ENCODE measurements at regions not wholly inside any gene's neighbourhood (a gene's known extent, or its start where the extent isn't known, plus 50 kb on each side); places are given as distances from the start of the nearest gene placed in this dataset.
"Not testable (repeated sequence)": the region's sequence is repeated elsewhere in the genome, so short reads cannot be mapped to it uniquely, and the experiment has no call there.

DNA sequence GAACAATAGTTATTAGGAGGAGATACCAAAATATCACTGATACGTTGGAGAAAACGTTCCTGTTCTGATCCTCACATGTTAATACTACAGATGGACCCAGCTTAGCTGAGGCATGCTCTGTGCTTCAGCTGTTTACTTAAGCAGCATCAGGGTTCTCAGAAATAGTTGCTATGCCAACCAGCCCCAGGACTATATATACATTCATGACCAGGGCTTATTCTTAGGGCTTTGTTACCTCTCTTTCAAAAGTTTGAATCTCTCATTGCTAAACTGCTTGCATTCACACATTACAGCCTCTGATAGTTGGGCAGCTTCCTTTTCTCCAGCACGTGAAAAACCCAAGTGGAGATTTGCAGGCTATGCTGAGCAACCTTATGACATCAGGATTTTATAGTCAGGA, 800.4 kb downstream of the DIAPH3 start:
- DNase-seq (ENCODE audit: low read depth): no peak

DNA sequence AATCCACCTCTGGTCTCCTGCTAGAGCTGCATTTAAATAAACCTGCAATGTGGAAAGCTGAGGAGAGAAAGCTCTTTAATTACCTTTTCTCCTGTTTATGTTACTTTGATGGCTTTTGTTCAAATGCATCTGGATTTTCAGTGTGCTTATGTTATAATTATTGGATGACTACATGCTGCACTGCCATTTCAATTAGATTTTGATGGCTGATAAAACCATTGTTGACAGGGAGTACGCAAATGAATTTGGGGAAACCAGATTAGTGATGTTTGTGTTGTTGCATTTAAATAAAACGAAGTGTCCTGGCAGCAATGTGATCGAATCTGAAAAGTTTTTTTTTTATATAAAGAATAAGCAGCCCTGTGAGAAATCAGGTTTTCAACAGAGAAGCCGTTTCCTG, 799.8 kb downstream of the DIAPH3 start:
- no peak for DNase-seq (ENCODE audit: low read depth)

DNA sequence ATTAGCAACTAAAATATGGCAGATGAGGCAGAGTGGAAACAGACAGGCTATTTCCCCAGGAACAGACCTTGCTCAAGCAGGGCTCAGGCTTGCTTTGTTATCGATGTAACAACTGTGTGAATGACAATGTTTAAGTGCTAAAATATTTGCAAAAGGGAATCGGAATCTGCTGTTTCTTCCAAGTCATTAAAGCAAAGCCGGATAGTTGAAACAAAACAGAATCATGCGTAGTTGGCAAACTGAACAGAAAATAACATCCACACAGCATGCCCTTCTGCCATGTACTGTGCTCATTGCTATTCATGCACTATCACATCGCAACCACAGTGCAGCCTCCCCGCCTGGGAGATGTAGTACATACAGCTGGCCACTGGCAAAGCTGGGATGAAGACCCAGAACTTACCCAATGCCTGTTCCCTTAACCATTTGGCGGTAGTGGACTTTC, 799.1 kb downstream of the DIAPH3 start:
- no peak for DNase-seq (ENCODE audit: low read depth)

DNA sequence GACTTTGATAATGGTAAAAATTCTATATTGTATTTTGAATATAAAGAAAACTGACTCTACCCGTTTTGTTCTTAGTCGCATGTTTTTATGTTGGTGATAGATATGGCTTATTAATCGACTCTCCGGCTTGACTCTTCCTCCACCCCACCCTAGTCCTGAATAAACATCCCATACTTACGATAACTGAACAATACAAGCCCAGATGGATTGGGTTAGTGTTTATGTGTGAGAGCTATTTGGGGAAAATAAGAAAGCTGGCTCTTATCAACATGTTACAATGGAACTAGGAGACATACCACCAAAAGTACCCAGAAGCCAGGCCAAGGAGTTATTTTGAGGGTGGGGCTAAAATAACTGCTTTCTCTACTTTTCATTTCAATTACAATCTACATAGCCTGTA, 796.3 kb downstream of the DIAPH3 start:
- DNase-seq (ENCODE audit: low read depth): no peak

- DNase-seq (ENCODE audit: low read depth): no peak
Observed at GRCh38 chr13:59367904-59368303, 795.8 kb downstream of the DIAPH3 start.

- DNase-seq (ENCODE audit: low read depth): no peak
Observed at GRCh38 chr13:59368693-59369092, 795.0 kb downstream of the DIAPH3 start.

DNA sequence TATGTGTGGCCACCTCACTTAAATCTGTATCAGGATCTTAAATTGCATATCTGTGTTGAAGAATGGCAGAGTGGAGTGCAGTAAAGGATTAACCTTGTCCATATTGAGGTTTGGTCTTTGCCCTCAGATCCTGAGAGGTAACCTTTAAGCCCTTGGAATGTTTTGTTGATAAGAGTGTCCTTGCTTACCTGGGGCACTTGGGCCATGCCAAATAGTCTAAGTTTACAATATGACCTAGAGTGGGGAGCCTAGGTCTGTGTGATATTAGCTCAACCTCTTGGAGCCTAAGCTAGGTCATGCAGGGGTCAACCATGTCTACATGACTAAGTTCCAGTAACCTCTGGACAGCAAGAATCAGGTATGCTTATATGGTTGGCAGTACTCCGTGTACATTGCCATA, 792.5 kb downstream of the DIAPH3 start:
- DNase-seq (ENCODE audit: low read depth): no peak

DNA sequence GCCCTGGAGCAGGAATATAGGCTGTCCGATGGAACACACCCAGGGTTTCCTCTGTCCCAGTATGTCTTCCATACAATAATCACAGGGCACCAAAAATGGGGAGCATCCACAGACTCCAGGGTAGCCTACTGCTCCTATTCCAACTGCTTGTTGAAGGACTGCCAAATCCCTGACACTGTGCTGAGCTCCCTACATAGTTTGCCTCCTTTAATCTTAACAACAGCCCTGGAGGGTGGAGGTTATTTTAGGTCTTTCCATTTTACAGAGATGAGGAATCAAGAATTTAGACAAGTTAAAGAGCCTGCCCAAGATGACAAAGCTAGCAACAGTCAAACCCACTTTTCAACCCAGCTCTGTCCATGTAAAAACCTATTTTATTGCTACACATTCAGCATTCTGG, 790.4 kb downstream of the DIAPH3 start:
- DNase-seq (ENCODE audit: low read depth): no peak

DNA sequence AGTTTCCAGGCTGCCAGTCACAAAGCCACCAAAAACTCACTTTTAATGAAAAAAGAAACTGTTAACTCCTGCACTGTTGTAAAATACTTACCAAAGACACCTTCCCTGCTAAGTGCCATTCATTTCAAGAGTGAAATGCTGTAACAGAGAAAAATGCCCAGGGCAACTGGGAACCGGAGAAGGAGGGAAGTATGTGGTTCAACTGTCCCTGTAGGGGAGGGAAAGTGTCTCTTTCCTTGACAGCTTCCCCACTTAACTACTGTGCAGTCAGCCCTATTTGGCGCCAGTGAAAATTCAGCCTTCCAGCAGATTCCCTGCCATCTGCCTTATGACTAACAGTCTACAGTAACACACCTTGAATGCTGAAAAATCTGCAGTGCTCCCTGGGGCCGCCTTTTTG, 789.0 kb downstream of the DIAPH3 start:
- no peak for DNase-seq (ENCODE audit: low read depth)

GRCh38 chr13:59384154-59384553, 779.6 kb downstream of the DIAPH3 start:
- DNase-seq (ENCODE audit: low read depth): peak; percentile 64

GRCh38 chr13:59391696-59392095, 772.0 kb downstream of the DIAPH3 start:
- peak; percentile 76 for DNase-seq (ENCODE audit: low read depth)

- DNase-seq (ENCODE audit: low read depth): no peak
Observed at GRCh38 chr13:59392328-59392727, 771.4 kb downstream of the DIAPH3 start.

GRCh38 chr13:59394496-59394895, 769.2 kb downstream of the DIAPH3 start:
- no peak for DNase-seq (ENCODE audit: low read depth)

- no peak for DNase-seq (ENCODE audit: low read depth)
Observed at GRCh38 chr13:59398127-59398526, 765.6 kb downstream of the DIAPH3 start.

DNA sequence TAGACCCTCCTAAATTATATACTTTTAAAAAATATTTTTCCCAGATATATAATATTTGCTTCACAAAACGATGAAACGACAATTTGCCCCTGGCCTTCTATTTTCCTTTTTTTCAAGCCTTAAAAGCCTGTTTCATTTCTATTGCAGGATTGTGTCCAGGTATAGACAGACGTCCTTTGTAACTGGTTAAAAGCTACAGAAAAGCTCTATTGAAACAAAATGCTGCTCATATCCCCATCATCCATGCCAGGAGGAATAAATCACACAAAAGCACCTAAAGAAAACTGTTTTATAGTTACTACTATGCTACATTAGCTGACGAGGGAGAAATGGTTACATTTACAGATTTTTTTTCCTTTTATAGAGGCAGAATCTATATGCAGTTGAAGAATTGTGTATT, 765.1 kb downstream of the DIAPH3 start:
- DNase-seq (ENCODE audit: low read depth): no peak

- no peak for DNase-seq (ENCODE audit: low read depth)
Observed at GRCh38 chr13:59399513-59399912, 764.2 kb downstream of the DIAPH3 start.

DNA sequence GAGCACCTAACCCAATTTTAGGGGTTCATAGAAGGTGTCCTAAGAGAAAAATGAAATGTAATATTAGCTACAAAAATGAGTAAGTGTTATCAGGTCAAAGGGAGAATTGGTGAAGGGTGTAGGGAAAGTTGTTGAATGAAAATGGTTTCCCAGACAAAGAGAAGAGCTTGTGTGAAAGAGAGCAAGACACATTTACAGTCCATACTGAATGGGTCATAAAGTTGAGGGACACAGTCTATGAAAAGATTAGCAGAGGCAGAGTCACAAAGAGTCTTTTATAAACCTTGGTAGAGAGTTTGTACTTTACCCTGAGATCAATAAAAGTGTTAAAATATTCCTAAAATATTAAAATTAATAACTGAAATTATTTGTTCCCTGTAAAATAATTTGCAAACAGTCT, 759.4 kb downstream of the DIAPH3 start:
- no peak for DNase-seq (ENCODE audit: low read depth)

GRCh38 chr13:59407251-59407650, 756.5 kb downstream of the DIAPH3 start:
- DNase-seq (ENCODE audit: low read depth): not testable (repeated sequence)

GRCh38 chr13:59408738-59409137, 755.0 kb downstream of the DIAPH3 start:
- DNase-seq (ENCODE audit: low read depth): no peak

GRCh38 chr13:59409211-59409610, 754.5 kb downstream of the DIAPH3 start:
- DNase-seq (ENCODE audit: low read depth): no peak

DNA sequence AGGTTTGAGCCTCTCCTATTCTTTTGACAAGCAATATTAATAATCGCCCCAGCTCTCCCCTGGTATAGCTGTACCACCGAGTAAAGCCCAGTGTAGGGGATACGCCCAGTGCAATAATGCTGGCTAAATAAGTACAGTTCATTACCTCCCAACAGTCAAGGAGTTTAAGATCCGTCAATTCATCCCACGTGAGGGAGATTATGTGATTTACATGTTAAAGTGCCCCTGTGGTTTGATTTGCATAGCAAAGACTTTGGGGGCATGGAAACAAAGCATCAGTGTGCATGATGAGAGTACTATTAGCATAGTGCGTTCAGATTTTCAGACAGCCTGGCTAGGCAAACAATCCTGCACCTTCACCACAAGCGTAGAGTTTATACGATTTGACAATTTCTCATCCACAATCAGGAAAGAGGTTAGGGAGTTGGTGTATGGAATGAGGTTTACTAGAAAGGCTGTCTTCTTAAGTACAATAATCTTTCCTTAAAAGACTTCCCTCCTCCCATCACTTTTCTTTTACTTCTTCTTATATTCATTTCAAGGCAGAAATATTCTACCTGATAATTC, 754.0 kb downstream of the DIAPH3 start:
- no peak for DNase-seq (ENCODE audit: low read depth)

DNA sequence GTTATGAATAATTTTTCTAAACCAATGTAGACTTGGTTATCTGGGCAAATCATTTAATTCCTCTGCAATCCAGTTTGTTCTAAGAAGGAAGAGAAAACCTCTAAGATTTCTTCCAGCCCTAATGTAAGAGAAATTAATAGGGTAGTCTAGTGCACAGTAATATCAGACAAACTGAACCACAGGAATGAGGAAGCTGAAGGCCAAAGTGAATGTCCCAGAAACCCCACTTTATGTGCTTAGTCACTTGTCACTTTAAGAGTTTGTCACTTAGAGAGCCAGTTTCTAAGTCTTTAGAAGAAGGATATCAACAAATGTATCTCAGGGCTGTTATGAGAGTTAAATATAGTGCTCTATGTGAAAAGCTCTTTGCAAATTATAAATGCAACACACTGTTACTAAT, 750.6 kb downstream of the DIAPH3 start:
- DNase-seq (ENCODE audit: low read depth): peak; percentile 24

- DNase-seq (ENCODE audit: low read depth): no peak
Observed at GRCh38 chr13:59414006-59414405, 749.7 kb downstream of the DIAPH3 start.

- no peak for DNase-seq (ENCODE audit: low read depth)
Observed at GRCh38 chr13:59415498-59415897, 748.2 kb downstream of the DIAPH3 start.

DNA sequence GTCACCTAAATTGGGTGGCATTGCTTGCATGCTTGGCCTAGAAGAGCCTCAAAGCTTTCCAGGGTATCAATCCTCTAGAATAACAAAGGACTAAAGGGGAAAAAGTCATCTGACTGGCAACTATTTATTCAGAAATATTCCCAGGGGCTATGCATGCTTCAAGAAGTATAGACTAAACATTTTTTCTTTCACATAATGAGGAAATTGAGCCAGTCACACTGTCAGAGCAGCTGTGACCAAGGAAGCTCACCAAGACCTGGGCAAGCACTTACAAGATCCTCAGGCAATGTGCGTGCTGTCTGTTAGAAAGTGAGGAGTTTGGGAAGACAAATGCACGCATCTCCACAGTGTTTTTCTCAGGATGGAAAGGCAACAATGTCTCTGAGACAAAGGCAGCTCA, 747.2 kb downstream of the DIAPH3 start:
- DNase-seq (ENCODE audit: low read depth): no peak
